Thoracic aorta (tissue), 2 donors: ENCODE measurements at regions not wholly inside any gene's neighbourhood (a gene's known extent, or its start where the extent isn't known, plus 50 kb on each side); places are given as distances from the start of the nearest gene placed in this dataset.

Experiments used
- ATAC-seq: fragments of 150-250 bp; one replicate; pipeline ENCODE4 v1.8.0; 2017; ENCODE audit warnings: low read depth; ENCODE audit not compliant: insufficient number of reproducible peaks, low FRiP score
- DNase-seq: peaks from one replicate; pipeline ENCODE4 v3.0.0-alpha.2; 2020; ENCODE audit warnings: low spot score
- H3K27ac ChIP-seq, 2 donors: fragments of 200-600 bp; sonication (generic); 1 replicate in 1 of 2; 2 replicates in 1 of 2; pipeline ENCODE4 v1.5.1; 2016; ENCODE audit warnings: mild to moderate bottlenecking in 2 of 2, moderate library complexity in 2 of 2
- H3K27me3 ChIP-seq: fragments of 200-600 bp; sonication (generic); replicated peaks from 2 replicates; pipeline ENCODE4 v1.6.0; 2016; ENCODE audit warnings: mild to moderate bottlenecking; ENCODE audit not compliant: insufficient read depth
- H3K36me3 ChIP-seq: fragments of 200-600 bp; sonication (generic); one replicate; pipeline ENCODE4 v1.5.1; 2016
- H3K4me1 ChIP-seq, 2 donors: fragments of 200-600 bp; sonication (generic); 1 replicate in 1 of 2; 2 replicates in 1 of 2; pipeline versions ENCODE4 v1.5.1 to v1.6.0; 2016; ENCODE audit warnings: low read depth in 2 of 2, mild to moderate bottlenecking in 1 of 2; ENCODE audit not compliant: control insufficient read depth in 1 of 2
- H3K4me3 ChIP-seq: fragments of 200-600 bp; sonication (generic); 2 replicates; pipeline ENCODE4 v1.5.1; 2016; ENCODE audit warnings: mild to moderate bottlenecking
- H3K9me3 ChIP-seq: fragments of 200-600 bp; sonication (generic); 2 replicates; pipeline ENCODE4 v1.5.1; 2016
- CTCF ChIP-seq: fragments of 200-600 bp; sonication (generic); IDR thresholded peaks from one replicate; pipeline ENCODE4 v1.5.1; 2019; ENCODE audit warnings: antibody characterized with exemption

- TF ChIP-seq CTCF, result no peak
- no peaks in the 10 kb centered on the region for H3K4me1 ChIP-seq
- no peak for DNase-seq
- H3K27me3 ChIP-seq, result no peaks in the 10 kb centered on the region
- H3K27ac ChIP-seq, result no peak overlapping the region
- no peak overlapping the region for H3K4me3 ChIP-seq
- H3K36me3 ChIP-seq, result no peaks in the 10 kb centered on the region
- no peaks in the 10 kb centered on the region for H3K9me3 ChIP-seq
- ATAC-seq, result no peak
Observed at GRCh38 chr7:84250452-84250851, 55.9 kb upstream of the SEMA3A start.

- no peaks in the 10 kb centered on the region for H3K27me3 ChIP-seq
- H3K4me1 ChIP-seq, result no peaks in the 10 kb centered on the region
- no peaks in the 10 kb centered on the region for H3K36me3 ChIP-seq
- ATAC-seq, result no peak
- H3K9me3 ChIP-seq, result no peaks in the 10 kb centered on the region
- no peak overlapping the region for H3K27ac ChIP-seq
- no peak for DNase-seq
- H3K4me3 ChIP-seq, result no peak overlapping the region
- TF ChIP-seq CTCF, result no peak
Observed at GRCh38 chr7:84249656-84250055, 55.1 kb upstream of the SEMA3A start.

GRCh38 chr7:84248843-84249242 lies 54.3 kb upstream of the SEMA3A start:
- no peaks in the 10 kb centered on the region for H3K4me1 ChIP-seq
- TF ChIP-seq CTCF, result no peak
- no peaks in the 10 kb centered on the region for H3K9me3 ChIP-seq
- no peaks in the 10 kb centered on the region for H3K27me3 ChIP-seq
- no peak overlapping the region for H3K4me3 ChIP-seq
- peak overlapping the region in 1 of 2 donors; percentile 21 for H3K27ac ChIP-seq
- no peak for ATAC-seq
- DNase-seq, result no peak
- H3K36me3 ChIP-seq, result no peaks in the 10 kb centered on the region

- ATAC-seq, result no peak
- Histone ChIP-seq H3K36me3 (no peaks in the 10 kb centered on the region), H3K27me3 (no peaks in the 10 kb centered on the region), H3K4me1 (no peaks in the 10 kb centered on the region), H3K9me3 (no peaks in the 10 kb centered on the region), H3K27ac (no peak overlapping the region), H3K4me3 (no peak overlapping the region)
- no peak for TF ChIP-seq CTCF
- DNase-seq, result no peak
Observed at GRCh38 chr7:84248267-84248666, 53.7 kb upstream of the SEMA3A start.

GRCh38 chr7:84247591-84247990 lies 53.0 kb upstream of the SEMA3A start:
- ATAC-seq, result no peak
- Histone ChIP-seq H3K27ac (no peak overlapping the region), H3K4me3 (no peak overlapping the region), H3K4me1 (no peaks in the 10 kb centered on the region), H3K9me3 (no peaks in the 10 kb centered on the region), H3K27me3 (no peaks in the 10 kb centered on the region), H3K36me3 (no peaks in the 10 kb centered on the region)
- DNase-seq, result no peak
- no peak for TF ChIP-seq CTCF
